ENCODE measurements at regions not wholly inside any gene's neighbourhood (a gene's known extent, or its start where the extent isn't known, plus 50 kb on each side); places are given as distances from the start of the nearest gene placed in this dataset.
"Not testable (repeated sequence)": the region's sequence is repeated elsewhere in the genome, so short reads cannot be mapped to it uniquely, and the experiment has no call there.

DNA sequence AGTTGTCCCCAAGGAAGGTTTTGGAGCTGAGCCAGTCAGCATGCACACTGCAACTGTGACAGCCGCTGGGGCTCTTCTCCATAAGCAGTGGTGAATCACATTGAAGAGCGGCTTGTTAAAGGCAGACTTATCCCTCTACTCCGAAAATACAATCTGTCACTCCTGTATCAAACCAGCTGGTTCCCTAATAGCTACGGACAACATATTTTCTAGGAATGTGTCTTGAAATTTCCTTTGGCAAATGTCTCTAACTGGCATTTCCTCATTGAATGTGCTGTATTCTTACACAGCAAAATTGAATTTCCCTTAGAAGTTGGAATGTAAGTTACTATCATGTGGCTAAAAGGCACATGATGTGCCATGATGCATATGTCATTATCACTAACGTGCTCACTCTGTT lies 104.0 kb upstream of the GPR12 start:
- TF ChIP-seq, protein P1, sequence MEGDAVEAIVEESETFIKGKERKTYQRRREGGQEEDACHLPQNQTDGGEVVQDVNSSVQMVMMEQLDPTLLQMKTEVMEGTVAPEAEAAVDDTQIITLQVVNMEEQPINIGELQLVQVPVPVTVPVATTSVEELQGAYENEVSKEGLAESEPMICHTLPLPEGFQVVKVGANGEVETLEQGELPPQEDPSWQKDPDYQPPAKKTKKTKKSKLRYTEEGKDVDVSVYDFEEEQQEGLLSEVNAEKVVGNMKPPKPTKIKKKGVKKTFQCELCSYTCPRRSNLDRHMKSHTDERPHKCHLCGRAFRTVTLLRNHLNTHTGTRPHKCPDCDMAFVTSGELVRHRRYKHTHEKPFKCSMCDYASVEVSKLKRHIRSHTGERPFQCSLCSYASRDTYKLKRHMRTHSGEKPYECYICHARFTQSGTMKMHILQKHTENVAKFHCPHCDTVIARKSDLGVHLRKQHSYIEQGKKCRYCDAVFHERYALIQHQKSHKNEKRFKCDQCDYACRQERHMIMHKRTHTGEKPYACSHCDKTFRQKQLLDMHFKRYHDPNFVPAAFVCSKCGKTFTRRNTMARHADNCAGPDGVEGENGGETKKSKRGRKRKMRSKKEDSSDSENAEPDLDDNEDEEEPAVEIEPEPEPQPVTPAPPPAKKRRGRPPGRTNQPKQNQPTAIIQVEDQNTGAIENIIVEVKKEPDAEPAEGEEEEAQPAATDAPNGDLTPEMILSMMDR (IDR thresholded peaks at IDR 0.05; ENCODE audit: low read depth, low read length), result no peak
- no peak overlapping the region for H3K4me3 ChIP-seq (replicated peaks in 1 of 2; ENCODE audit: low read depth in 2 of 2, low read length in 2 of 2)
- no peak for DNase-seq (ENCODE audit: low read depth in 2 of 2)

GRCh38 chr13:26861941-26862340 lies 101.4 kb upstream of the GPR12 start:
- peak in 1 of 2 donors; percentile 1 for DNase-seq (ENCODE audit: low read depth in 2 of 2)
- no peak overlapping the region for H3K4me3 ChIP-seq (replicated peaks in 1 of 2; ENCODE audit: low read depth in 2 of 2, low read length in 2 of 2)
- TF ChIP-seq, protein P1 (IDR thresholded peaks at IDR 0.05; ENCODE audit: low read depth, low read length), result no peak

GRCh38 chr13:26855921-26856320 lies 95.3 kb upstream of the GPR12 start:
- no peak overlapping the region for H3K4me3 ChIP-seq (replicated peaks in 1 of 2; ENCODE audit: low read depth in 2 of 2, low read length in 2 of 2)
- TF ChIP-seq, protein P1 (IDR thresholded peaks at IDR 0.05; ENCODE audit: low read depth, low read length), result no peak
- no peak for DNase-seq (ENCODE audit: low read depth in 2 of 2)

DNA sequence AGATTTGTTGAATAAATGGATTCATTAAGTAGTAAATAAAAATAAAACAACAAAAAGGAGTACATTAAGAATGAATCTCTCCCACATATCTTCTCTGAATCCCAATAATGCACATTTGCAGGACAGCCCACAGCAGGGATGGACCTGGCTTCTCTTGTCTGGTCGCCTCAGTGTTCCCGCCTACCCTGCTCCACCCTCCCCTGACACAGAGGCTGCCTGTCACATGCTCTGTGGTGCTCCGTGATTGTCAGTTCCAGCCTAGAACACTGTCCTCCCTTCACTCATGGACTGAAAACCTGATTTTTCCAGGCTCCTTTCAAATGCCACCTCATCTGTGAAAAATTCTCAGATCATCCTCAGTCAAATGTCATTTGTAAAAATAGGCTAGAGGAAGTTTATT lies 94.5 kb upstream of the GPR12 start:
- no peak for DNase-seq (ENCODE audit: low read depth in 2 of 2)
- TF ChIP-seq, protein P1 (IDR thresholded peaks at IDR 0.05; ENCODE audit: low read depth, low read length), result no peak
- no peak overlapping the region for H3K4me3 ChIP-seq (replicated peaks in 1 of 2; ENCODE audit: low read depth in 2 of 2, low read length in 2 of 2)

GRCh38 chr13:26853323-26853722 lies 92.7 kb upstream of the GPR12 start:
- no peak overlapping the region for H3K4me3 ChIP-seq (replicated peaks in 1 of 2; ENCODE audit: low read depth in 2 of 2, low read length in 2 of 2)
- no peak for DNase-seq (ENCODE audit: low read depth in 2 of 2)
- TF ChIP-seq, protein P1 (IDR thresholded peaks at IDR 0.05; ENCODE audit: low read depth, low read length), result no peak

DNA sequence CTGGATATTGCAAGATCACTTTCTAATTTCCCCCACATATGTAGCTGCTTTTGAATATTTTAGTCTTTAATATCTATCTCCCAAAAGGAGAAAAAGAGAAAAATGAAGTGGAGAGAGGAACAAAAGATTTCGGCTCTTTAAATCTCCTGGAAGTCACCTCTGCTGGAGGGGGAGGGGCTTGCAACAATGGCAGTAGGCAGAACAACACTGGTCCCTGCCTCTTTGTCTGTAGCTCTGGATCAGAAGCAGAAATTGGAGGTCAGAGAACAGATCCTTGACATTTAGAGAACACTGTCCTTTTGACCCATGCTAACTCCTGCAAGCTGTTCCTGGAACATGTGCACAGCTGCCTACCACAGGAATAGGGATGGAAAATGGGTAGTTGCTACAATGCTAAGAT lies 86.7 kb upstream of the GPR12 start:
- H3K4me3 ChIP-seq (replicated peaks in 1 of 2; ENCODE audit: low read depth in 2 of 2, low read length in 2 of 2), result no peak overlapping the region
- no peak for DNase-seq (ENCODE audit: low read depth in 2 of 2)
- TF ChIP-seq, protein P1 (IDR thresholded peaks at IDR 0.05; ENCODE audit: low read depth, low read length), result no peak

DNA sequence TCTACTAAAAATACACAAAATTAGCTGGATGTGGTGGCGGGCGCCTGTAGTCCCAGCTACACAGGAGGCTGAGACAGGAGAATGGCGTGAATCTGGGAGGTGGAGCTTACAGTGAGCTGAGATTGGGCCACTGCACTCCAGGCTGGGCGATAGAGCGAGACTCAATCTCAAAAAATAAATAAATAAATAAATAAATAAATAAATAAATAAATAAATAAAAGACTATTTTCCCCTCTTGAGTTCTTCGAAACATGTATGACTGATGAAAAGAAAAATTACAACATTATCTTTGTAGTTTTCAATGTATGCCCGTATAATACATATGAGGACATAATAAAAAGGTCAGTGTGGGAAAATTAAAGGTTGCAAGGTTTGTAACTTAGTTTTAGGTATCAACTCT lies 84.5 kb upstream of the GPR12 start:
- H3K4me3 ChIP-seq (replicated peaks in 1 of 2; ENCODE audit: low read depth in 2 of 2, low read length in 2 of 2); DNase-seq (ENCODE audit: low read depth in 2 of 2): not testable (repeated sequence)
